HL-60 (cell line): ENCODE measurements at regions not wholly inside any gene's neighbourhood (a gene's known extent, or its start where the extent isn't known, plus 50 kb on each side); places are given as distances from the start of the nearest gene placed in this dataset.

Source experiments
- POLR2AphosphoS5 ChIP-seq: IDR thresholded peaks from 2 replicates; pipeline ENCODE4 v1.6.1; 2012; ENCODE audit warnings: low read depth
- TF ChIP-seq, protein P1 (sequence below): IDR thresholded peaks from one replicate; pipeline ENCODE4 v1.5.1; 2011; ENCODE audit warnings: low read length, control low read depth, inconsistent platforms; ENCODE audit not compliant: insufficient read depth
- TF ChIP-seq, protein P2 (sequence below): IDR thresholded peaks from 2 replicates; pipeline ENCODE4 v1.6.1; 2012; ENCODE audit warnings: low read depth; ENCODE audit not compliant: insufficient replicate concordance

GRCh38 chrX:22634751-22635150 is 362.0 kb downstream of the CBLL2 start:
- TF ChIP-seq, protein P1, sequence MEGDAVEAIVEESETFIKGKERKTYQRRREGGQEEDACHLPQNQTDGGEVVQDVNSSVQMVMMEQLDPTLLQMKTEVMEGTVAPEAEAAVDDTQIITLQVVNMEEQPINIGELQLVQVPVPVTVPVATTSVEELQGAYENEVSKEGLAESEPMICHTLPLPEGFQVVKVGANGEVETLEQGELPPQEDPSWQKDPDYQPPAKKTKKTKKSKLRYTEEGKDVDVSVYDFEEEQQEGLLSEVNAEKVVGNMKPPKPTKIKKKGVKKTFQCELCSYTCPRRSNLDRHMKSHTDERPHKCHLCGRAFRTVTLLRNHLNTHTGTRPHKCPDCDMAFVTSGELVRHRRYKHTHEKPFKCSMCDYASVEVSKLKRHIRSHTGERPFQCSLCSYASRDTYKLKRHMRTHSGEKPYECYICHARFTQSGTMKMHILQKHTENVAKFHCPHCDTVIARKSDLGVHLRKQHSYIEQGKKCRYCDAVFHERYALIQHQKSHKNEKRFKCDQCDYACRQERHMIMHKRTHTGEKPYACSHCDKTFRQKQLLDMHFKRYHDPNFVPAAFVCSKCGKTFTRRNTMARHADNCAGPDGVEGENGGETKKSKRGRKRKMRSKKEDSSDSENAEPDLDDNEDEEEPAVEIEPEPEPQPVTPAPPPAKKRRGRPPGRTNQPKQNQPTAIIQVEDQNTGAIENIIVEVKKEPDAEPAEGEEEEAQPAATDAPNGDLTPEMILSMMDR, result no peak
- TF ChIP-seq POLR2AphosphoS5, result no peak
- TF ChIP-seq, protein P2, sequence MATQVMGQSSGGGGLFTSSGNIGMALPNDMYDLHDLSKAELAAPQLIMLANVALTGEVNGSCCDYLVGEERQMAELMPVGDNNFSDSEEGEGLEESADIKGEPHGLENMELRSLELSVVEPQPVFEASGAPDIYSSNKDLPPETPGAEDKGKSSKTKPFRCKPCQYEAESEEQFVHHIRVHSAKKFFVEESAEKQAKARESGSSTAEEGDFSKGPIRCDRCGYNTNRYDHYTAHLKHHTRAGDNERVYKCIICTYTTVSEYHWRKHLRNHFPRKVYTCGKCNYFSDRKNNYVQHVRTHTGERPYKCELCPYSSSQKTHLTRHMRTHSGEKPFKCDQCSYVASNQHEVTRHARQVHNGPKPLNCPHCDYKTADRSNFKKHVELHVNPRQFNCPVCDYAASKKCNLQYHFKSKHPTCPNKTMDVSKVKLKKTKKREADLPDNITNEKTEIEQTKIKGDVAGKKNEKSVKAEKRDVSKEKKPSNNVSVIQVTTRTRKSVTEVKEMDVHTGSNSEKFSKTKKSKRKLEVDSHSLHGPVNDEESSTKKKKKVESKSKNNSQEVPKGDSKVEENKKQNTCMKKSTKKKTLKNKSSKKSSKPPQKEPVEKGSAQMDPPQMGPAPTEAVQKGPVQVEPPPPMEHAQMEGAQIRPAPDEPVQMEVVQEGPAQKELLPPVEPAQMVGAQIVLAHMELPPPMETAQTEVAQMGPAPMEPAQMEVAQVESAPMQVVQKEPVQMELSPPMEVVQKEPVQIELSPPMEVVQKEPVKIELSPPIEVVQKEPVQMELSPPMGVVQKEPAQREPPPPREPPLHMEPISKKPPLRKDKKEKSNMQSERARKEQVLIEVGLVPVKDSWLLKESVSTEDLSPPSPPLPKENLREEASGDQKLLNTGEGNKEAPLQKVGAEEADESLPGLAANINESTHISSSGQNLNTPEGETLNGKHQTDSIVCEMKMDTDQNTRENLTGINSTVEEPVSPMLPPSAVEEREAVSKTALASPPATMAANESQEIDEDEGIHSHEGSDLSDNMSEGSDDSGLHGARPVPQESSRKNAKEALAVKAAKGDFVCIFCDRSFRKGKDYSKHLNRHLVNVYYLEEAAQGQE, result no peak
